ENCODE measurements at regions not wholly inside any gene's neighbourhood (a gene's known extent, or its start where the extent isn't known, plus 50 kb on each side); places are given as distances from the start of the nearest gene placed in this dataset.

DNA sequence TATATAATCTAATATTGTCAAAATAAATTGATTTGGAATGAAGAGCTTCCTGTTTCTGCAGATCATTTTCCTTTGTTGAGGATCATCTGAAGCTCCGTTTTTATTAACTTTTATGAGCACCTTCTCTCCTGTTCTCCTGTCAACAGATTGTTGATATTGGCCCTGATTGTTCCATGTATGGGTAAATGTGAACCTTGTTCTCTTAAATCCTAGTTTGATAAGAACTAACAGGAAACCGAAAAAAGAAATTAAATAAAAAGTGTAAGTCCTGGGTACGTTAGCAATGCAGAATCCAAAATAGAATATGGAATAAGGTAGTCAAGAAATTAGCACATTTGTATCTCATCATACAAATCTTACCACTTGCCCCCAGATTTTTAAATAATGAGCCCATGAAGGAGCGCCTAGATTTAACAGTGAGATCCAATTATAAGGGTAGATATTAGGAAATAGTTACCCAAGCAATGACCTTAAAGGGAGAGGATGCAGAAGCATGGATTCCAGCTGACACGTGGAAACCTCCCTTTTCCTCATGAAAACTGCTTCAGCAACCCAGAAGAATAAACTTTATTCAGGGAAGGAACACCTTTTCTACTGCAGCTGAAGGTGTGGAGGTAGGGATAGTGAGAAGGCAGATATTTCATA lies 80.8 kb upstream of the PIK3R1 start:
- no peak for DNase-seq (ENCODE audit: low read depth)
- no peak overlapping the region for H3K4me3 ChIP-seq (replicated peaks; ENCODE audit: low read depth, low read length)
- TF ChIP-seq, protein P1, sequence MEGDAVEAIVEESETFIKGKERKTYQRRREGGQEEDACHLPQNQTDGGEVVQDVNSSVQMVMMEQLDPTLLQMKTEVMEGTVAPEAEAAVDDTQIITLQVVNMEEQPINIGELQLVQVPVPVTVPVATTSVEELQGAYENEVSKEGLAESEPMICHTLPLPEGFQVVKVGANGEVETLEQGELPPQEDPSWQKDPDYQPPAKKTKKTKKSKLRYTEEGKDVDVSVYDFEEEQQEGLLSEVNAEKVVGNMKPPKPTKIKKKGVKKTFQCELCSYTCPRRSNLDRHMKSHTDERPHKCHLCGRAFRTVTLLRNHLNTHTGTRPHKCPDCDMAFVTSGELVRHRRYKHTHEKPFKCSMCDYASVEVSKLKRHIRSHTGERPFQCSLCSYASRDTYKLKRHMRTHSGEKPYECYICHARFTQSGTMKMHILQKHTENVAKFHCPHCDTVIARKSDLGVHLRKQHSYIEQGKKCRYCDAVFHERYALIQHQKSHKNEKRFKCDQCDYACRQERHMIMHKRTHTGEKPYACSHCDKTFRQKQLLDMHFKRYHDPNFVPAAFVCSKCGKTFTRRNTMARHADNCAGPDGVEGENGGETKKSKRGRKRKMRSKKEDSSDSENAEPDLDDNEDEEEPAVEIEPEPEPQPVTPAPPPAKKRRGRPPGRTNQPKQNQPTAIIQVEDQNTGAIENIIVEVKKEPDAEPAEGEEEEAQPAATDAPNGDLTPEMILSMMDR (IDR thresholded peaks at IDR 0.05; ENCODE audit: low read length, missing control alignments), result no peak

DNA sequence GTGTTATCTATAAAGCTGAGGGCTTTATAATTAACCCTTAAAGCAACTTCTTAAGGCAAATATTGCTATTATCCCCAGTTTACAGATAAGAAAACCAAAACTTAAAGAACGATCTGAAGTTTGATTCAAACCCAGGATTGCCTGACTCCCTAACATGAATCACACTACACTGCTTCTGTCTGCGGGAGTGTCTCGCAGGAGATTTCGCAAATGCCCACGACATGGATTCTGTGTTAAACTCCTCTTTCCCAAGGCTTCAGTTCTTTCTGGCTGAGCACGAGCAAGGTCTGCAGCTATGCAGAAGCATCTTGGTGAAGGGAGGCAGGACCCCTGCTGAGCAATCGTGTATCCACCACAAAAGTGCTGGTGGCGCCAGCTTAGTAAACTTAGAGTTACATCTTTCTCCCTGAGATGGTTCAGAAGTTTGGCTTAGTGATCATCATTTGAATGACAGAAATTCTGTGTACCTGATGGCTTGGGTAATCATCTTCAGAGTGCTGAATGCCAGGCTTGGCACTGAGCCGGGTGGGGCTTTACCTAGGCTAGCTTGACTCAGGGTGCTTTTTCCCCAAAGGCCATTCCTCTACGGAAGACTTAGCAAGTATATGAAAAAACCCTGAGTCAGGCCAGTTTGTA lies 81.4 kb upstream of the PIK3R1 start:
- TF ChIP-seq, protein P1 (IDR thresholded peaks at IDR 0.05; ENCODE audit: low read length, missing control alignments), result no peak
- H3K4me3 ChIP-seq (replicated peaks; ENCODE audit: low read depth, low read length), result no peak overlapping the region
- DNase-seq (ENCODE audit: low read depth), result peak; percentile 23

DNA sequence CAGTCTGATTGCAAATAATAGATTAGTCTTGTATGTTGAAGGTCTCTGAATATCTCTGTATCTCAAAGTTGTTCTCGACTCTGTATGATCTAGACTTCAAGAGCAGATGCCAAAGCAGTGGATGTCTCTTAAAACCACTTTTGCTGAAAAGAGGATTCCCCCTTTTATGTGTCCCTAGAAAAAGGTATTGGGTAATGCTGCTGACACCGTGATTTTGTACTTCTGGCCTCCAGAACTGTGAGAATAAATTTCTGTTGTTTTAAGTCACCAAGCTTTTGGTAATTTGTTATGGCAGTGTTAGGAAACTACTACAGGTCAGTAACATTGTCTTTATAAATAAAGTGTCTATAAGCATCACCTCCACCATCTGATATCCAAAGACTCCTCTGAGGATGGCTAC lies 85.3 kb upstream of the PIK3R1 start:
- H3K4me3 ChIP-seq (replicated peaks; ENCODE audit: low read depth, low read length), result no peak overlapping the region
- DNase-seq (ENCODE audit: low read depth), result no peak
- TF ChIP-seq, protein P1 (IDR thresholded peaks at IDR 0.05; ENCODE audit: low read length, missing control alignments), result no peak

DNA sequence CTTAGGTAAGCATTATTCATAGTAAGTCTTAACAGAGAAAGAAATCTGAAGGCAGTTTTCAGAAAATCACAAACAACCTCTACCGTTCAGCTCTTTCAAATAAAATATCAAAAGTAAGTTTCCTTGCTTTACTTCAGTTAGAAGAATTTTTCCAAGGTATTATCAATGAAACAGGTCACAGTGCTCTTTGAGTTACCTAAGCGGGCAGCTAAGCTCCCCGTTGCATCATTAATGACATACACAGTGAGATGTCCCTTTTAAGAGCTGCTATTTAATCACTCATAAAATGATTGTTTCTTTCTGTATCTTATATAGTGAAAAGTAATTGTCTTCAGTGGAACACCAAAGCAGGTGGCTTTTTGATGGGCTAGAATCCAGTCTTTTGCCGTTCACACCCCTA lies 86.2 kb upstream of the PIK3R1 start:
- TF ChIP-seq, protein P1 (IDR thresholded peaks at IDR 0.05; ENCODE audit: low read length, missing control alignments), result no peak

DNA sequence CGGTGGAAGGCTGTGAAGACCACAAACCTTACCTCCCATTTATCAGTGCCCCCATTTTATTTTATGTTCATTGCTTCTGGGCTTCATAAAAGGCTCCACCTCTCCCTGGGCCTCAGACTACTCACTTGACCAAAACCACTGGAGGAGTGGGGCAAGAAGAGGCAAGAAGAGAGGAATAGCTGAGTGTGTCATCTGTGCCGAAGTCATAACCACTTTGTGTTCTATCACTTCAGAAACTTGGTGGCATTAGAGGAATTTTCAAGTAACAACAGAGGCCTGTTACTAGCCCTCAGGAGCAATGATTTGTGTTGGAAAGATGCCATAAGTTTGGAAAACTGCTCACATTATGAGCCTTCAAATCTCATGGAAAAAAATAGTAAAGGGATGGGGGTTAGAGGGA lies 88.7 kb upstream of the PIK3R1 start:
- TF ChIP-seq, protein P1 (IDR thresholded peaks at IDR 0.05; ENCODE audit: low read length, missing control alignments), result no peak
- no peak overlapping the region for H3K4me3 ChIP-seq (replicated peaks; ENCODE audit: low read depth, low read length)
- DNase-seq (ENCODE audit: low read depth), result no peak

More for the DNA sequence above, 86.2 kb upstream of the PIK3R1 start:
- no peak overlapping the region for H3K4me3 ChIP-seq (replicated peaks; ENCODE audit: low read depth, low read length)
- DNase-seq (ENCODE audit: low read depth), result no peak

DNA sequence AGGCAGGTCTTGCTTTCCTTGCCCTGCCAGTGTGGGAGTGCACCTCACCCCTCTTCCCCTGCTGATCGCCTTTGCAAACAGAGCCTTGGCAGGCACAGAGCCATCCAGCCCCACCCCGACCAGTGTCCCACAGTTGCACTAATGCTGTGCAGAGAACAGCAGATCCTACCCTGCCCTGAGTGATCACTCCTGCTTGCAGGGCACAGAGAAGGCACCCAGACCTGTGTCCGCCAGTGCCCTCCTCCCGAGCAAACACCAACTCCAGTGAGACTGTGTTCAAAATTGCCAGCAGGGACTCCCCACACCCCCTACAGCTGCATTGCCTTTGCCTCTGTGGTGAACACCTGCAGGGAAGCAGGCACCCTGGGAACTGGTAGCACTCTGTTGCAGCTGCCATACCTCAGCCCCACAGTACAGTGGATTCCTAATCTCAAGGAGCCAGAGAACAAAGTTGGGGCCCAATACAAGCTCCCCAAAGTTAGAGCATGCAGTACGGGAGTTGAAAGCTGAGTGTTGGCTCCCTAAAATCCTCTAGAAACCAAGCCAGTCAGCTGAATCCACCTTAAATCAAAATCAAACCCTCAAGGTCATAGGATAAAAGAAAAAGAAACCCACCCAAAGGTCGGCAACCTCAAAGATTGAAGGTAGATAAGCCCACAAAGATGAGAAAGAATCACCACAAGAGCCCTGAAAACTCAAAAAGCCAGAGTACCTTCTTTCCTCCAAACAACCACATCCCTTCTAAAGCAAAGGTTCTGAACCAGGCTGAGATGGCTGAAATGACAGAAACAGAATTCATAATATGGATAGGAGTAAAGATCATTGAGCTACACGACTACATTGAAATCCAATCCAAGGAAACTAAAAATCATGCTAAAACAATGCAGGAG lies 92.9 kb upstream of the PIK3R1 start:
- H3K4me3 ChIP-seq (replicated peaks; ENCODE audit: low read depth, low read length), result no peak overlapping the region
- TF ChIP-seq, protein P1 (IDR thresholded peaks at IDR 0.05; ENCODE audit: low read length, missing control alignments), result no peak
- no peak for DNase-seq (ENCODE audit: low read depth)
